GM12878 (cell line): ENCODE measurements at regions not wholly inside any gene's neighbourhood (a gene's known extent, or its start where the extent isn't known, plus 50 kb on each side); places are given as distances from the start of the nearest gene placed in this dataset.

Experiments used
- CEBPZ ChIP-seq: fragments of 150-350 bp; IDR thresholded peaks from 2 replicates; pipeline ENCODE4 v1.6.1; 2016; ENCODE audit warnings: low read depth, low read length
- GABPA ChIP-seq: IDR thresholded peaks from 2 replicates; pipeline ENCODE4 v1.6.1; 2014; ENCODE audit warnings: antibody characterized with exemption, low read depth, mild to moderate bottlenecking, inconsistent platforms
- JUNB ChIP-seq: IDR thresholded peaks from 2 replicates; pipeline ENCODE4 v1.6.1; 2016; ENCODE audit warnings: antibody characterized with exemption, mild to moderate bottlenecking
- MXI1 ChIP-seq: fragments of 150-350 bp; IDR thresholded peaks from 2 replicates; pipeline ENCODE4 v1.6.1; 2011; ENCODE audit warnings: low read depth, mild to moderate bottlenecking, inconsistent platforms, low read length, improper control_type of control experiment
- MYC ChIP-seq: IDR thresholded peaks from 2 replicates; pipeline ENCODE4 v1.6.1; 2011; ENCODE audit warnings: mild to moderate bottlenecking, low read length, moderate library complexity, inconsistent platforms; ENCODE audit not compliant: insufficient read depth, insufficient replicate concordance, insufficient read length, severe bottlenecking
- NFIC ChIP-seq: IDR thresholded peaks from 2 replicates; pipeline ENCODE4 v1.6.1; 2012; ENCODE audit warnings: low read depth, mild to moderate bottlenecking, inconsistent platforms, low read length, moderate library complexity
- PKNOX1 ChIP-seq: fragments of 450-650 bp; IDR thresholded peaks from 2 replicates; pipeline ENCODE4 v1.6.1; 2016; ENCODE audit warnings: mild to moderate bottlenecking
- SMAD5 ChIP-seq: IDR thresholded peaks from 2 replicates; pipeline ENCODE4 v1.6.1; 2016; ENCODE audit warnings: antibody characterized with exemption, low read depth
- TARDBP ChIP-seq: IDR thresholded peaks from 2 replicates; pipeline ENCODE4 v1.6.1; 2016; ENCODE audit warnings: borderline replicate concordance
- ZBTB40 ChIP-seq: fragments of 450-650 bp; IDR thresholded peaks from 2 replicates; pipeline ENCODE4 v1.6.1; 2016; ENCODE audit warnings: mild to moderate bottlenecking, moderate library complexity, borderline replicate concordance

GRCh38 chr6:87959083-87959482 lies 88.6 kb upstream of the SPACA1 start (continued):
- TF ChIP-seq CEBPZ (no peak), SMAD5 (no peak), TARDBP (no peak), MYC (no peak), MXI1 (no peak), GABPA (no peak), JUNB (no peak), ZBTB40 (no peak), NFIC (no peak), PKNOX1 (no peak)
- TF ChIP-seq, all 136 proteins: peak for 0
